H1 (cell line): ENCODE measurements at regions not wholly inside any gene's neighbourhood (a gene's known extent, or its start where the extent isn't known, plus 50 kb on each side); places are given as distances from the start of the nearest gene placed in this dataset.

ENCODE experiments used
- CTCF ChIA-PET: fragments of 300-600 bp; sonication (Branson Sonifier 250); formaldehyde crosslinking; loops from one replicate; lab custom pipeline; 2021; ENCODE audit not compliant: partially characterized antibody; lab: Charles Lee
- POLR2A ChIA-PET: fragments of 300-600 bp; sonication (Branson Sonifier 250); formaldehyde crosslinking; loops from one replicate; lab custom pipeline; 2021; ENCODE audit warnings: inconsistent platforms; ENCODE audit not compliant: partially characterized antibody; lab: Charles Lee
- DNase-seq, 2 experiments: peaks; one replicate each; pipeline versions ENCODE4 v3.0.0 to v3.0.0-alpha.2; 2010 to 2022; ENCODE audit warnings: low spot score in 2 of 2, low read depth in 1 of 2, mixed read lengths in 1 of 2
- FAIRE-seq: peaks from 2 replicates; lab custom pipeline; 2011; peaks lifted over from hg19 to GRCh38; lab: Jason Lieb, UNC
- H2AFZ ChIP-seq: 2 replicates; pipeline ENCODE4 v1.8.1; 2012; ENCODE audit warnings: low read length, inconsistent platforms
- H2AK5ac ChIP-seq: 2 replicates; pipeline ENCODE4 v1.6.1; 2013; ENCODE audit warnings: low read depth, low read length
- H2BK120ac ChIP-seq: replicated peaks from 2 replicates; pipeline ENCODE3; 2013; ENCODE audit warnings: low read depth, low read length, inconsistent platforms
- H2BK12ac ChIP-seq: 2 replicates; pipeline ENCODE4 v1.6.1; 2013; ENCODE audit warnings: low read depth, low read length
- H2BK15ac ChIP-seq: 2 replicates; pipeline ENCODE4 v1.6.1; 2013; ENCODE audit warnings: low read length
- H2BK20ac ChIP-seq: 2 replicates; pipeline ENCODE4 v1.6.1; 2013; ENCODE audit warnings: low read length
- H2BK5ac ChIP-seq: 2 replicates; pipeline ENCODE4 v1.6.1; 2013; ENCODE audit warnings: low read depth, low read length
- H3K14ac ChIP-seq: 2 replicates; pipeline ENCODE4 v1.6.1; 2013; ENCODE audit warnings: inconsistent platforms; ENCODE audit not compliant: insufficient read length
- H3K18ac ChIP-seq: 2 replicates; pipeline ENCODE4 v1.6.1; 2013; ENCODE audit warnings: low read length; ENCODE audit errors: extremely low read depth
- H3K23ac ChIP-seq: 2 replicates; pipeline ENCODE4 v1.6.1; 2013; ENCODE audit warnings: inconsistent platforms; ENCODE audit not compliant: insufficient read length
- H3K23me2 ChIP-seq: 2 replicates; pipeline ENCODE4 v1.6.1; 2013; ENCODE audit warnings: low read depth, low read length
- H3K27ac ChIP-seq: 2 replicates; pipeline ENCODE4 v1.6.1; 2011; ENCODE audit warnings: low read depth, low read length, inconsistent platforms
- H3K27me3 ChIP-seq, 4 experiments: replicated peaks in 1 of 4; 1 replicate in 1 of 4; 2 replicates in 3 of 4; pipeline versions ENCODE4 v1.6.1 to v1.8.1; 2011 to 2013; ENCODE audit warnings: low read length in 3 of 4, mild to moderate bottlenecking in 3 of 4, inconsistent platforms in 2 of 4, mixed read lengths in 2 of 4, moderate library complexity in 1 of 4; ENCODE audit not compliant: control insufficient read depth in 3 of 4, insufficient read depth in 3 of 4; ENCODE audit errors: extremely low read depth in 1 of 4
- H3K36me3 ChIP-seq, 4 experiments: 2 replicates each; pipeline versions ENCODE4 v1.6.1 to v1.8.1; 2011 to 2013; ENCODE audit warnings: mild to moderate bottlenecking in 4 of 4, low read length in 3 of 4, moderate library complexity in 2 of 4, control low read depth in 1 of 4, inconsistent platforms in 1 of 4; ENCODE audit not compliant: insufficient read depth in 4 of 4, control insufficient read depth in 2 of 4
- H3K4ac ChIP-seq: replicated peaks from 2 replicates; pipeline ENCODE3; 2013; ENCODE audit warnings: low read length, low read depth, mixed read lengths, inconsistent platforms; ENCODE audit not compliant: insufficient read length
- H3K4me1 ChIP-seq, 4 experiments: replicated peaks in 1 of 4; 1 replicate in 1 of 4; 2 replicates in 3 of 4; pipeline versions ENCODE4 v1.6.1 to v1.8.1; 2011 to 2013; ENCODE audit warnings: low read length in 3 of 4, inconsistent platforms in 2 of 4, mixed read lengths in 1 of 4; ENCODE audit not compliant: insufficient read depth in 4 of 4, control insufficient read depth in 3 of 4
- H3K4me2 ChIP-seq, 2 experiments: 2 replicates each; pipeline versions ENCODE4 v1.6.1 to v1.8.1; 2011 to 2013; ENCODE audit warnings: low read depth in 2 of 2, low read length in 2 of 2, control low read depth in 1 of 2, inconsistent platforms in 1 of 2, mild to moderate bottlenecking in 1 of 2; ENCODE audit not compliant: insufficient read depth in 1 of 2
- H3K4me3 ChIP-seq, 4 experiments: fragments of 200-600, 300-600 bp in 1 of 4; sonication (generic), shearing (Covaris generic), sonication (Bioruptor Twin) in 1 of 4; 2 replicates each; pipeline versions ENCODE4 v1.5.1 to v1.8.1; 2011 to 2016; ENCODE audit warnings: low read length in 4 of 4, low read depth in 3 of 4, control low read depth in 2 of 4, inconsistent platforms in 2 of 4, mild to moderate bottlenecking in 2 of 4, mixed read lengths in 1 of 4, moderate library complexity in 1 of 4; ENCODE audit not compliant: insufficient read depth in 2 of 4; ENCODE audit errors: extremely low read depth in 1 of 4
- H3K56ac ChIP-seq: replicated peaks from 2 replicates; pipeline ENCODE3; 2013; ENCODE audit warnings: low read depth, mild to moderate bottlenecking, mixed read lengths, low read length, inconsistent platforms; ENCODE audit not compliant: insufficient read length
- H3K79me1 ChIP-seq: 2 replicates; pipeline ENCODE4 v1.6.1; 2013; ENCODE audit warnings: low read depth, low read length, control low read depth
- H3K79me2 ChIP-seq, 2 experiments: 2 replicates each; pipeline versions ENCODE4 v1.6.1 to v1.8.1; 2012 to 2013; ENCODE audit warnings: low read length in 2 of 2, mild to moderate bottlenecking in 2 of 2, inconsistent platforms in 1 of 2; ENCODE audit not compliant: insufficient read depth in 2 of 2, control insufficient read depth in 1 of 2
- H3K9ac ChIP-seq, 4 experiments: replicated peaks in 1 of 4; 1 replicate in 1 of 4; 2 replicates in 3 of 4; pipeline versions ENCODE4 v1.6.1 to v1.8.1; 2011 to 2013; ENCODE audit warnings: low read depth in 3 of 4, low read length in 3 of 4, control low read depth in 2 of 4, mild to moderate bottlenecking in 2 of 4, moderate library complexity in 2 of 4, inconsistent platforms in 1 of 4; ENCODE audit errors: extremely low read depth in 1 of 4
- H3K9me3 ChIP-seq, 2 experiments: 2 replicates each; pipeline versions ENCODE4 v1.6.1 to v1.8.1; 2012 to 2013; ENCODE audit warnings: mild to moderate bottlenecking in 2 of 2, moderate library complexity in 2 of 2, control low read depth in 1 of 2, inconsistent platforms in 1 of 2, low read depth in 1 of 2, low read length in 1 of 2, mixed read lengths in 1 of 2; ENCODE audit not compliant: insufficient read depth in 2 of 2
- H4K20me1 ChIP-seq, 2 experiments: replicated peaks in 1 of 2; 2 replicates each; pipeline versions ENCODE3 to v1.8.1; 2011 to 2013; ENCODE audit warnings: inconsistent platforms in 2 of 2, low read length in 2 of 2, mild to moderate bottlenecking in 1 of 2; ENCODE audit not compliant: insufficient read depth in 2 of 2, control insufficient read depth in 1 of 2
- H4K5ac ChIP-seq: 2 replicates; pipeline ENCODE4 v1.6.1; 2013; ENCODE audit warnings: low read length, low read depth, mixed read lengths, inconsistent platforms; ENCODE audit not compliant: insufficient read length
- H4K8ac ChIP-seq: 2 replicates; pipeline ENCODE4 v1.8.0; 2013; ENCODE audit warnings: mild to moderate bottlenecking, moderate library complexity, low read length, inconsistent platforms; ENCODE audit not compliant: insufficient read depth; ENCODE audit errors: extremely low read depth
- H4K91ac ChIP-seq: replicated peaks from 2 replicates; pipeline ENCODE3; 2013; ENCODE audit warnings: low read length, mixed read lengths, inconsistent platforms; ENCODE audit not compliant: insufficient read length
- CEBPB ChIP-seq: IDR thresholded peaks from 2 replicates; pipeline ENCODE4 v1.6.1; 2012; ENCODE audit warnings: low read depth, low read length
- POLR2AphosphoS5 ChIP-seq: IDR thresholded peaks from 2 replicates; pipeline ENCODE4 v1.6.1; 2011; ENCODE audit warnings: low read depth, low read length
- WGBS, 2 experiments: shearing (Covaris generic) in 1 of 2; methylation state at CpG; one replicate each; pipeline versions ENCODE4 v1.1.6 to v1.1.7; 2013 to 2015; ENCODE audit warnings: low lambda C conversion rate in 2 of 2, mixed read lengths in 2 of 2, inconsistent platforms in 1 of 2, low coverage in 1 of 2, missing lambda C conversion rate in 1 of 2; ENCODE audit not compliant: insufficient replicate concordance in 2 of 2, insufficient coverage in 1 of 2, insufficient read length in 1 of 2; ENCODE audit errors: extremely low coverage in 1 of 2, missing lambda C conversion rate in 1 of 2; 5-methylcytosine and 5-hydroxymethylcytosine counted together

GRCh38 chr2:225998116-225998515, 598.6 kb downstream of the NYAP2 start:
- Histone ChIP-seq H2BK15ac (no peak overlapping the region), H3K4me1 (no peaks in the 10 kb centered on the region), H4K5ac (no peak overlapping the region), H3K36me3 (no peaks in the 10 kb centered on the region), H4K20me1 (no peaks in the 10 kb centered on the region), H2BK12ac (no peak overlapping the region), H4K8ac (no peak overlapping the region), H3K14ac (no peak overlapping the region), H3K18ac (no peak overlapping the region), H2AK5ac (no peak overlapping the region), H2BK20ac (no peak overlapping the region), H3K56ac (no peak overlapping the region), H3K27ac (no peak overlapping the region), H2BK120ac (no peak overlapping the region), H3K4me3 (no peak overlapping the region), H3K9ac (no peak overlapping the region), H3K79me1 (no peaks in the 10 kb centered on the region), H3K9me3 (no peaks in the 10 kb centered on the region), H2BK5ac (no peak overlapping the region), H3K4me2 (no peak overlapping the region), H3K27me3 (no peaks in the 10 kb centered on the region), H3K79me2 (no peaks in the 10 kb centered on the region), H3K23ac (no peak overlapping the region), H3K4ac (no peak overlapping the region), H2AFZ (no peak overlapping the region), H3K23me2 (no peaks in the 10 kb centered on the region), H4K91ac (no peak overlapping the region)
- 92% methylated on average over 3 of the region's 3 CpGs; no CpG with 5 or more reads in 1 of the 2 experiments for WGBS, 2 experiments
- FAIRE-seq = no peak
- no peak for DNase-seq
- CTCF ChIA-PET = no interaction called here
- POLR2A ChIA-PET = no interaction called here
- TF ChIP-seq CEBPB = peak; percentile 44; the same call in 1 of the 2 replicates
- TF ChIP-seq POLR2AphosphoS5 = no peak
- TF ChIP-seq, all 59 proteins: peak for 1
